AG04450 (cell line): ENCODE measurements at regions not wholly inside any gene's neighbourhood (a gene's known extent, or its start where the extent isn't known, plus 50 kb on each side); places are given as distances from the start of the nearest gene placed in this dataset.

Experiments
- CTCF ChIA-PET: fragments of 300-600, 350-600 bp; formaldehyde crosslinking; extraction: SDS; loops from one replicate; lab custom pipeline; 2022; ENCODE audit warnings: antibody characterized with exemption, inconsistent platforms; lab: Charles Lee
- POLR2A ChIA-PET: fragments of 350-600 bp; formaldehyde crosslinking; extraction: SDS; loops from one replicate; lab custom pipeline; 2021; ENCODE audit warnings: antibody characterized with exemption, inconsistent platforms; lab: Yijun Ruan, JAX
- DNase-seq: peaks from one replicate; pipeline ENCODE4 v3.0.0-alpha.2; 2011; ENCODE audit warnings: low read depth, low spot score
- H3K27ac ChIP-seq: one replicate; pipeline ENCODE4 v1.5.1; 2012; ENCODE audit warnings: low read depth, low read length, control low read depth
- H3K27me3 ChIP-seq: one replicate; pipeline ENCODE4 v1.6.0; 2012; ENCODE audit warnings: low read length; ENCODE audit not compliant: control insufficient read depth, insufficient read depth
- H3K4me3 ChIP-seq: 2 replicates; pipeline ENCODE4 v1.5.1; 2011; ENCODE audit warnings: mild to moderate bottlenecking, low read depth, low read length, control low read depth
- H3K9me3 ChIP-seq: 2 replicates; pipeline ENCODE4 v1.5.1; 2012; ENCODE audit warnings: low read length; ENCODE audit not compliant: control insufficient read depth, insufficient read depth
- TF ChIP-seq, protein P1 (sequence below): IDR thresholded peaks from 2 replicates; pipeline ENCODE4 v1.5.1; 2011; ENCODE audit warnings: low read depth, low read length, control low read depth, inconsistent platforms

GRCh38 chr11:30730011-30730410, 143.9 kb upstream of the MPPED2 start:
- TF ChIP-seq, protein P1, sequence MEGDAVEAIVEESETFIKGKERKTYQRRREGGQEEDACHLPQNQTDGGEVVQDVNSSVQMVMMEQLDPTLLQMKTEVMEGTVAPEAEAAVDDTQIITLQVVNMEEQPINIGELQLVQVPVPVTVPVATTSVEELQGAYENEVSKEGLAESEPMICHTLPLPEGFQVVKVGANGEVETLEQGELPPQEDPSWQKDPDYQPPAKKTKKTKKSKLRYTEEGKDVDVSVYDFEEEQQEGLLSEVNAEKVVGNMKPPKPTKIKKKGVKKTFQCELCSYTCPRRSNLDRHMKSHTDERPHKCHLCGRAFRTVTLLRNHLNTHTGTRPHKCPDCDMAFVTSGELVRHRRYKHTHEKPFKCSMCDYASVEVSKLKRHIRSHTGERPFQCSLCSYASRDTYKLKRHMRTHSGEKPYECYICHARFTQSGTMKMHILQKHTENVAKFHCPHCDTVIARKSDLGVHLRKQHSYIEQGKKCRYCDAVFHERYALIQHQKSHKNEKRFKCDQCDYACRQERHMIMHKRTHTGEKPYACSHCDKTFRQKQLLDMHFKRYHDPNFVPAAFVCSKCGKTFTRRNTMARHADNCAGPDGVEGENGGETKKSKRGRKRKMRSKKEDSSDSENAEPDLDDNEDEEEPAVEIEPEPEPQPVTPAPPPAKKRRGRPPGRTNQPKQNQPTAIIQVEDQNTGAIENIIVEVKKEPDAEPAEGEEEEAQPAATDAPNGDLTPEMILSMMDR, result no peak
- Histone ChIP-seq H3K4me3 (no peak overlapping the region), H3K27me3 (no peaks in the 10 kb centered on the region), H3K27ac (no peak overlapping the region), H3K9me3 (no peaks in the 10 kb centered on the region)
- no peak for DNase-seq
- ChIA-PET POLR2A (no interaction called here), CTCF (no interaction called here)

DNA sequence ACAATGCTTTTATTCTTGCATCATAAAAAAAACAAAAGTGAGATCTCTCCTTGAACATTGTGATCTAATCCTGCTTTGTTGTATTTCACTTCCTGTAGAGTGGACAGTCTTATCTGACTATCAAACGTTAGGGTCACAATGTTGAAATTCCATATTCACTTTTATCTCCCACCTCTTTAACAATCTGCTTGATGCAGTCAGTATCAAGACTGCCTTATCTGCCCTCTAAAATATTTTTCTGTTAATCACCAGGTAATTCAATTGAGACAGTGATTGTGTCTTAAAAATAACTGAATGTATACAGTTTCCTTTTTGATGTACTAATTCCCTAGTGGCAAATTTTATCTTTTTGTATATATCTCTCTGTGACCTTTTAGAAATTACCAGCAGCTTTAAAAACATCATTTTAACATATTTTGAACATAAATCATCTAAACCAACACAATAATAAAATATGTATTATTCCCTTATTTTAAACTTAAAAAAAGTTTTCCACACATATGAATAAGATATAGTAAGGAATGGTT, 143.1 kb upstream of the MPPED2 start:
- POLR2A ChIA-PET, result no interaction called here
- no peaks in the 10 kb centered on the region for H3K27me3 ChIP-seq
- no peak overlapping the region for H3K27ac ChIP-seq
- TF ChIP-seq, protein P1, result no peak
- no peak for DNase-seq
- H3K9me3 ChIP-seq, result no peaks in the 10 kb centered on the region
- CTCF ChIA-PET, result no interaction called here
- no peak overlapping the region for H3K4me3 ChIP-seq

DNA sequence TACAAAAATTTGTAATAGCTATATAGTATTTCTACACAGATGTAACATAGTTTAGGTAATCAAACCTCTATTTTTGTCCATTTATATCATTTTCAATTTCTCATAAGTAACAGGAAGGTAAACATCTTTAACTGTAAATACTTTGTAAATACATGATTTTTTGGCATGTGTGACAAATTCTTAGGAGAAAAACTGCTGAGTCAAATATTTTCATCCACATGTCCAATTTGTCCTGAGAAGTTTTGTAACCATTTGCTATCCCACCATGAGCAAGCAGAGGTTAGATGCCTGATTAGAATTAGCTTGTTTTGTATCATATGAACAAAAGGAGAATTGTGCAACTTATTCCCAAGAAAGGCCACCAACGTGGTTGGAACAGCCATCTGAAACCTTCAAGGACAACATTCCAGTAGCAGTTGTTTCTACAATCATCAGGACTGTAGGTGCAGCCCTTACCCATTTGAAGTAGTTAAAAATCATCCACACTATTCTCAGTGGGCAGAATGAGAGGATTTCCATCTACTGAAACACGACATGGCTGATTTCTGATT, 139.6 kb upstream of the MPPED2 start:
- DNase-seq, result no peak
- Histone ChIP-seq H3K4me3 (no peak overlapping the region), H3K9me3 (no peaks in the 10 kb centered on the region), H3K27me3 (no peaks in the 10 kb centered on the region), H3K27ac (no peak overlapping the region)
- TF ChIP-seq, protein P1, result no peak
- POLR2A ChIA-PET, result no interaction called here
- CTCF ChIA-PET, result interaction anchor here (0.6 kb wide), 1 partner anchor 483 kb away, joined by 4 read pairs; no protein-coding TSS in a partner anchor

- ChIA-PET CTCF (no interaction called here), POLR2A (no interaction called here)
- TF ChIP-seq, protein P1, result no peak
- Histone ChIP-seq H3K27me3 (no peaks in the 10 kb centered on the region), H3K9me3 (no peaks in the 10 kb centered on the region), H3K27ac (no peak overlapping the region), H3K4me3 (no peak overlapping the region)
- DNase-seq, result no peak
These were observed 138.1 kb upstream of the MPPED2 start for GRCh38 chr11:30724274-30724673.

DNA sequence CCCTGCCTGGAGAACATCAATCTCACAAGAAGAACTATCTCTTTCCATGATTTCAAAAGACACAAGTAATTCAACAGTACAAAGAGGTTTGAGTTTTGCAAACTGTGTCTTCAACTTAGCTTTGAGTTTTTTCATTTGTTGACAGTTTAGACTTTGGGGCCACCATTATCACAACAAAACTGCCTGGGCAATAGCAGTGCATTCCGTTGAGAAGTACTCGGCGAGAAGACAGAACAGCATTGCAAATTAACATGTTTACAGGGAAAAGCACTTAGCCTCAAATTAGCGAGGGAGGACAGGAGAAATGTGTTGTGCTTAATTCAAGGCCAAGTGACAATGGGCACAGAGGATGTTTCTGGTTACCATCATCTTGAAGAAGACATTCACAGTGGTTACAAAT, 133.2 kb upstream of the MPPED2 start:
- CTCF ChIA-PET, result no interaction called here
- Histone ChIP-seq H3K9me3 (no peaks in the 10 kb centered on the region), H3K4me3 (no peak overlapping the region), H3K27me3 (no peaks in the 10 kb centered on the region), H3K27ac (no peak overlapping the region)
- no peak for DNase-seq
- TF ChIP-seq, protein P1, result no peak
- POLR2A ChIA-PET, result no interaction called here
